ENCODE measurements at regions not wholly inside any gene's neighbourhood (a gene's known extent, or its start where the extent isn't known, plus 50 kb on each side); places are given as distances from the start of the nearest gene placed in this dataset.

DNA sequence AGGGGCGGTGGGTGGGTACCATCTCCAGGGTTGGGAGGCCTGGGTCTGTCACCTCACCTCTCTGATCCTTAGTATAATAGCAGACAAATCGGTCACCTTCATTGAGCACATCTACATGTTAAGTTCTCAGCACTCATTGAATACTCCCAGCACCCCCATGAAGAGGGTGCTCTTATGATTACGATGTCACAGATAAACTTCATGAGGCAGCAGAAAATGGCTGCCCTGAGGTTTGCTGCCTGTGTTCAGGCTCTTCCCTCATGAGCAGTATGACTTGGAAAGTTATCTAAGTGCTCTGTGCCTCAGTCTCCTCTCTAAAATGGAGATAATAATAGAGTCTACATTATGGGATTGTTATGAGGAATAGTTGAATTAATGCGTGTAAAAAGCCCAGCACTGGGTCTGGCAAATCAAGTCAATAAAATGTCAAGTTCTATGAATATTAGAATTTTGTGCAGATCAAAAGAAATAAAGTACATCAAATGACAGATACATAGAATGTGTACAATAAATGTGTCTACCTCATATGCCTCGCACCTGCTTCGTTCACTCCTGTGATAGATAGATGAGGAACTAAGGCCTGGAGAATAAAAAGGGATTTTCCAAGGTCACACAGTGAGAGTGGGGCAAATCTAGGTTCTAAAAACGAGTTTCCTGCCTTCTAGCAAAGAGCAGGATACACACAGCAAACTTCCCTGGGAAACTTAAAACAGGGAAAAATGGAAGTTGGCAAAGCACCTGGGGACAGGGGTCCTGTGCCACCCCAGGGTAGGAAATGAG, 142.2 kb upstream of the MRPS22 start:
- TF ChIP-seq POLR2A (IDR thresholded peaks at IDR 0.05; ENCODE audit: low read depth, low read length) (no peak), TAF1 (IDR thresholded peaks at IDR 0.05; ENCODE audit: borderline replicate concordance, low read depth, low read length) (no peak), POLR2AphosphoS5 (IDR thresholded peaks at IDR 0.05; ENCODE audit: low read depth, low read length) (no peak)

All from GM12892 (cell line).